ENCODE measurements at regions not wholly inside any gene's neighbourhood (a gene's known extent, or its start where the extent isn't known, plus 50 kb on each side); places are given as distances from the start of the nearest gene placed in this dataset.

DNA sequence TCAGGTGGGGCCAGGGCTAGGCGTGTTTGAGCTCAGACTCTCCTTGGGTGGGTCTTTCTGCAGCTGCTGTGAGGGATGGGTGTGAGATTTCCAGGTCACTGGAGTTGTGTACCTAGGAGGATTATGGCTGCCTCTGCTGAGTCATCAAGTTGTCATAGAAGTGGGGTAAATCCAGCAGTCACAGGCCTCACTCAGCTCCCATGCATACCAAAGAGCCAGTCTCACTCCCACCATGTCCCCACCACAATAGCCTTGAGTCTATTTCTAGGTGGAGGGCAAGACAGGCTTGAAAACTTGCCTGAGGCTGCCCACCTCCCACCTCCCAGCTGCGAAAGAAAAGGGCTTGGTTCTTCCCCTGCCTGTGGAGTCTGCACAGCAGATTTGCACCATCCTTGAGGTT is 194.0 kb upstream of the PCDH17 start:
- Histone ChIP-seq H3K27ac (ENCODE audit: low read depth, low read length) (no peak overlapping the region), H4K8ac (ENCODE audit: extremely low read depth, insufficient read depth, low read length) (no peak overlapping the region; the same call in 1 of the 2 replicates), H3K79me1 (ENCODE audit: low read depth, low read length) (no peaks in the 10 kb centered on the region), H3K23me2 (ENCODE audit: low read depth, low read length) (no peaks in the 10 kb centered on the region), H4K20me1 (replicated peaks in 1 of 2; ENCODE audit: control insufficient read depth in 1 of 2, insufficient read depth in 2 of 2, low read length in 2 of 2) (no peaks in the 10 kb centered on the region), H2BK120ac (replicated peaks; ENCODE audit: low read depth, low read length) (no peak overlapping the region), H3K27me3 (replicated peaks in 1 of 4; ENCODE audit: control insufficient read depth in 3 of 4, extremely low read depth in 1 of 4, insufficient read depth in 3 of 4, low read length in 3 of 4) (no peaks in the 10 kb centered on the region), H3K14ac (ENCODE audit: insufficient read length) (no peak overlapping the region), H3K79me2 (ENCODE audit: control insufficient read depth in 1 of 2, insufficient read depth in 2 of 2, low read length in 2 of 2) (no peaks in the 10 kb centered on the region), H3K4ac (replicated peaks; ENCODE audit: insufficient read length, low read depth, low read length) (no peak overlapping the region), H3K9ac (replicated peaks in 1 of 4; ENCODE audit: extremely low read depth in 1 of 4, low read depth in 3 of 4, low read length in 3 of 4) (no peak overlapping the region), H3K23ac (ENCODE audit: insufficient read length) (no peak overlapping the region), H3K4me2 (ENCODE audit: insufficient read depth in 1 of 2, low read depth in 2 of 2, low read length in 2 of 2) (no peak overlapping the region), H2BK15ac (ENCODE audit: low read length) (no peak overlapping the region), H2BK5ac (ENCODE audit: low read depth, low read length) (no peak overlapping the region), H2AFZ (ENCODE audit: low read length) (no peak overlapping the region), H3K36me3 (ENCODE audit: control insufficient read depth in 2 of 4, insufficient read depth in 4 of 4, low read length in 3 of 4) (no peaks in the 10 kb centered on the region), H4K5ac (ENCODE audit: insufficient read length, low read depth, low read length) (no peak overlapping the region), H3K56ac (replicated peaks; ENCODE audit: insufficient read length, low read depth, low read length) (no peak overlapping the region), H3K9me3 (ENCODE audit: insufficient read depth in 2 of 2, low read depth in 1 of 2, low read length in 1 of 2) (no peaks in the 10 kb centered on the region), H2BK12ac (ENCODE audit: low read depth, low read length) (no peak overlapping the region), H4K91ac (replicated peaks; ENCODE audit: insufficient read length, low read length) (no peak overlapping the region), H3K4me1 (replicated peaks in 1 of 4; ENCODE audit: control insufficient read depth in 3 of 4, insufficient read depth in 4 of 4, low read length in 3 of 4) (no peaks in the 10 kb centered on the region), H2BK20ac (ENCODE audit: low read length) (no peak overlapping the region), H2AK5ac (ENCODE audit: low read depth, low read length) (no peak overlapping the region), H3K4me3 (ENCODE audit: extremely low read depth in 1 of 4, insufficient read depth in 2 of 4, low read depth in 3 of 4, low read length in 4 of 4) (no peak overlapping the region), H3K18ac (ENCODE audit: extremely low read depth, low read length) (no peak overlapping the region; the same call in 1 of the 2 replicates)
- WGBS, 2 experiments (ENCODE audit: extremely low coverage in 1 of 2, insufficient coverage in 1 of 2, insufficient read length in 1 of 2, insufficient replicate concordance in 2 of 2, low coverage in 1 of 2, low lambda C conversion rate in 2 of 2, missing lambda C conversion rate in 1 of 2), result 96% methylated on average over 2 of the region's 2 CpGs; no CpG with 5 or more reads in 1 of the 2 experiments
- DNase-seq (ENCODE audit: low read depth in 1 of 2, low spot score in 2 of 2) (no peak), FAIRE-seq (no peak)
- CTCF ChIA-PET (ENCODE audit: partially characterized antibody), result interaction anchor here (1.4 kb wide), 1 partner anchor 29 kb away, joined by 5 read pairs; no protein-coding TSS in a partner anchor
- POLR2A ChIA-PET (ENCODE audit: partially characterized antibody), result no interaction called here
- TF ChIP-seq CBX5 (IDR thresholded peaks at IDR 0.05; ENCODE audit: low read depth, low read length) (no peak), TCF12 (IDR thresholded peaks at IDR 0.05; ENCODE audit: low read depth, low read length) (no peak), POLR2A (IDR thresholded peaks at IDR 0.05; ENCODE audit: control extremely low read depth in 1 of 2, low read depth in 2 of 2, low read length in 2 of 2) (no peak), RNF2 (IDR thresholded peaks at IDR 0.05; ENCODE audit: borderline replicate concordance, low read depth, low read length, missing control alignments, poor library complexity, severe bottlenecking) (no peak), HDAC6 (IDR thresholded peaks at IDR 0.05; ENCODE audit: low read depth, low read length) (no peak), CEBPB (IDR thresholded peaks at IDR 0.05; ENCODE audit: low read depth, low read length) (no peak), SP4 (IDR thresholded peaks at IDR 0.05; ENCODE audit: low read length) (no peak), BCL11A (IDR thresholded peaks at IDR 0.05; ENCODE audit: low read depth in 2 of 2, low read length in 2 of 2) (no peak), POLR2AphosphoS5 (IDR thresholded peaks at IDR 0.05; ENCODE audit: low read depth, low read length) (no peak), RFX5 (IDR thresholded peaks at IDR 0.05; ENCODE audit: borderline replicate concordance, low read depth, low read length) (no peak), MAFK (IDR thresholded peaks at IDR 0.05; ENCODE audit: low read depth, low read length) (no peak), CHD1 (IDR thresholded peaks at IDR 0.05; ENCODE audit: low read depth, low read length) (no peak), RXRA (IDR thresholded peaks at IDR 0.05; ENCODE audit: insufficient read depth, low read depth, low read length) (no peak), ASH2L (IDR thresholded peaks at IDR 0.05; ENCODE audit: low read length) (no peak)
- TF ChIP-seq, protein P1, sequence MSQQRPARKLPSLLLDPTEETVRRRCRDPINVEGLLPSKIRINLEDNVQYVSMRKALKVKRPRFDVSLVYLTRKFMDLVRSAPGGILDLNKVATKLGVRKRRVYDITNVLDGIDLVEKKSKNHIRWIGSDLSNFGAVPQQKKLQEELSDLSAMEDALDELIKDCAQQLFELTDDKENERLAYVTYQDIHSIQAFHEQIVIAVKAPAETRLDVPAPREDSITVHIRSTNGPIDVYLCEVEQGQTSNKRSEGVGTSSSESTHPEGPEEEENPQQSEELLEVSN (IDR thresholded peaks at IDR 0.05), result no peak

Data from H1 (cell line).